LNCaP clone FGC (cell line): ENCODE measurements at regions not wholly inside any gene's neighbourhood (a gene's known extent, or its start where the extent isn't known, plus 50 kb on each side); places are given as distances from the start of the nearest gene placed in this dataset.

Experiments
- DNase-seq: peaks from one replicate; pipeline ENCODE4 v3.0.0-alpha.2; 2011; ENCODE audit warnings: low read depth
- H3K4me3 ChIP-seq: 2 replicates; pipeline ENCODE4 v1.5.1; 2011; ENCODE audit warnings: mild to moderate bottlenecking, low read depth, low read length, control low read depth
- CTCF ChIP-seq: IDR thresholded peaks from 2 replicates; pipeline ENCODE4 v1.5.1; 2012; ENCODE audit warnings: mild to moderate bottlenecking; ENCODE audit not compliant: control insufficient read depth, insufficient read depth; ENCODE audit errors: extremely low read depth

DNA sequence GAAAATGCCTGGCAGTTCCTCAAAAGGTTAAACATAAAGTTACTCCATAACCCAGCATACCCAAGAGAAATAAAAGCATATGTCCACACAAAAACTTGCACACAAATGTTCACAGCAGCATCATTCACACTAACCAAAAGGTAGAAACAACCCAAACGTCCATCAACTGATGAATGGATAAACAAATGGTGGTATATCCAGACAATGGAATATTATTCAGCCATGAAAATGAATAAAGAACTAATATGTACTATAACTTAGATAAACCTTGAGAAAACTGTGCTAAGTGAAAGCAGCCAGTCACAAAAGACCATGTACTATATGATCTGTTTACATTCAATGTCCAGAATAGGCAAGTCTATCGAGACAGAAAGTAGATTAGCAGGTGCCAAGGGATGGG, 60.4 kb downstream of the CAMK2N1 start:
- no peak for DNase-seq
- no peak for TF ChIP-seq CTCF
- H3K4me3 ChIP-seq, result no peak overlapping the region

DNA sequence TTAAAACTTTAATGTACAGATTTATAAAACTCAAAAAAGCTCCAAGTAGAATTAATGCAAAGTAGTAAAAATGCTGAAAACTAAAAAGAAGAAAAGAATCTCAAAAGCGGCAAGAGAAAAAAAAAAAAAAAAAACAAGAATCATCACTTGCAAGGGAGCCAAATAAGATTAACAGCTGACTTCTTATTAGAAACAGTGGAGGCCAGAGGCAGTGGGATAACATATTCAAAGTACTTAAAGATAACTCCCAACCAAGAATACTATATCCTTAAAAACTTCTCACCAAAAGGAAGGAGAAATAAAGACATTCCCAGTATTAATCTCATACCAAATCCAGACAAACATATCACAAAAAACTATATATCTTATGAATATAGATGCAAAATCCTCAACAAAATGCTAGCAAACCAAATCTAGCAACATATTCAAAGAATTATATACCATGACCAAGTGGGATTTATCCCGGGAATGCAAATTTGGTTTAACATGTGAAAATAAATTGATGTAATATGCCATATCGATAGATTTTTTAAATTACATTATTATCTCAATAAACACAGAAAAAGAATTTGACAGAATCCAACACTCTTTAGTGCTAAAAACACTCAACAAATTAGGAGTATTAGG, 62.7 kb downstream of the CAMK2N1 start:
- no peak for DNase-seq
- H3K4me3 ChIP-seq, result no peak overlapping the region
- no peak for TF ChIP-seq CTCF

- TF ChIP-seq CTCF, result no peak
- no peak for DNase-seq
- no peak overlapping the region for H3K4me3 ChIP-seq
These were observed 64.6 kb downstream of the CAMK2N1 start for GRCh38 chr1:20421441-20421840.

- no peak overlapping the region for H3K4me3 ChIP-seq
- no peak for TF ChIP-seq CTCF
- DNase-seq, result no peak
These were observed 68.4 kb downstream of the CAMK2N1 start for GRCh38 chr1:20417581-20417980.

GRCh38 chr1:20416706-20417105, 69.3 kb downstream of the CAMK2N1 start:
- TF ChIP-seq CTCF, result no peak
- DNase-seq, result no peak
- H3K4me3 ChIP-seq, result no peak overlapping the region

DNA sequence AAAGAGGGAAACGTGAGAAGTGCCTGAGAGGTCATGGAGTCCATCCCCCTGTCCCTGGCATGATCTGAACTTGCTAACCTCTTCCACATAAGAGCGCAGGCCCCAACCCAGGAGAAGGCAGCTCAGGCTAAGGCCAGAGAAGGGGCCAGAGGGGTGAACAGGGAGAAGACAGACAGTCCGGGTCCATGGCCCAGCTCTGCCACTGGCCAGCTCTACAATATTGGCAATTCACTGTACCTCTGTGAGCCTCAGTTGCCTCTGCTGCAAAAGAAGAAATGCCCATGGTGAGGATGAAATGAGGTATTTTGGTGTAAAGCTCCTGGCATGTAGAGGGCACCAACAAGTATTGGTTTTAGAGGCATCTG, 72.3 kb downstream of the CAMK2N1 start:
- no peak for DNase-seq
- TF ChIP-seq CTCF, result no peak
- H3K4me3 ChIP-seq, result no peak overlapping the region

DNA sequence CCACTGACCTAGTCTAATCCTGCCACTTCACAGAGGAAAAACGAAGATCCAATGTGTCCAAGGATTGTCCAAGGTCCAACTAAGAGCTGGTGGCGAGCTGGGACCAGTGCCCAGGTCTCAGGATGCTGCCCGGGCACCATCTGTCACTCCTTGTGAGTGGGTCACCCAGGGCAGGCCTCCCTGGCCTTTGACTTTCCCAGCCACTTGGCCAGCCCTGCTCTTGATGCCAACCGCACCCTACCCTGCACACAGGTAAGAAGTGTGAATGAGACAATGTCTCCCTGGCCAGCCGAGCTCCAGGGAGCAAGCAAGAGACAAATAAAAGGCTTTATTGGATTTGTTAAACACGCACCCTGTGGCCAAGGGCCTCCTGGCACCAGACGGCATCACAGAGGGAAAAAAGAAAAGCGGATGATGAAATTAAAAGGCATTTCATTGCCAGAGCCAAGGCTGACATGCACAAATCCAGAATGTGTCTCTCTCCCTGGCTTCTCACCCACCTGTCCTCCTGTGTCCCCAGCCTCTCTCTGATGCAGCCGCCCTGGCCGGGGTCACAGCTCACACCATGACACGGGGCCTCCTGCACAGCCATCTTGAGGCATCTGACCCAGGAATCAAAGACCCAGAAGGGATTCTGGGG, 72.8 kb downstream of the CAMK2N1 start:
- no peak for DNase-seq
- no peak for TF ChIP-seq CTCF
- no peak overlapping the region for H3K4me3 ChIP-seq
